Vagina (tissue), 2 donors: ENCODE measurements at regions not wholly inside any gene's neighbourhood (a gene's known extent, or its start where the extent isn't known, plus 50 kb on each side); places are given as distances from the start of the nearest gene placed in this dataset.

ENCODE experiments used
- DNase-seq, 2 donors: peaks; one replicate each; pipeline ENCODE4 v3.0.0-alpha.2; 2017; ENCODE audit errors: extremely low spot score in 2 of 2
- H3K27ac ChIP-seq: fragments of 200-600 bp; sonication (generic); one replicate; pipeline ENCODE4 v1.5.1; 2019
- H3K27me3 ChIP-seq: fragments of 200-600 bp; sonication (generic); one replicate; pipeline ENCODE4 v1.5.1; 2019
- H3K36me3 ChIP-seq, 2 donors: fragments of 200-600 bp; sonication (generic); one replicate each; pipeline ENCODE4 v1.5.1; 2017 to 2019
- H3K4me1 ChIP-seq: fragments of 200-600 bp; sonication (generic); one replicate; pipeline ENCODE4 v1.5.1; 2019
- H3K4me3 ChIP-seq, 2 donors: fragments of 200-600 bp; sonication (generic); 1 replicate in 1 of 2; 2 replicates in 1 of 2; pipeline ENCODE4 v1.5.1; 2016 to 2019
- H3K9me3 ChIP-seq: fragments of 200-600 bp; sonication (generic); one replicate; pipeline ENCODE4 v1.5.1; 2019
- CTCF ChIP-seq, 3 experiments: fragments of 450-650 bp in 2 of 3; fragments of 200-600 bp in 1 of 3; sonication (generic) in 1 of 3; IDR thresholded peaks; one replicate each; pipeline ENCODE4 v1.5.1; 2017 to 2019; ENCODE audit warnings: antibody characterized with exemption in 3 of 3, mild to moderate bottlenecking in 2 of 3, moderate library complexity in 2 of 3
- POLR2A ChIP-seq, 2 donors: fragments of 450-650 bp; IDR thresholded peaks; one replicate each; pipeline ENCODE4 v1.6.1; 2017; ENCODE audit warnings: antibody characterized with exemption in 2 of 2, mild to moderate bottlenecking in 2 of 2, moderate library complexity in 2 of 2
- POLR2AphosphoS5 ChIP-seq, 2 donors: sonication (generic); formaldehyde crosslinking; IDR thresholded peaks; one replicate each; pipeline ENCODE4 v1.9.0; 2017; ENCODE audit warnings: antibody characterized with exemption in 2 of 2, mild to moderate bottlenecking in 2 of 2, low read depth in 1 of 2; ENCODE audit not compliant: insufficient read depth in 1 of 2
- intact Hi-C: fragments of 100-400 bp; cut with DNase I; formaldehyde crosslinking; loops from one replicate; pipeline ENCODE4 v1.15.1; 2023

DNA sequence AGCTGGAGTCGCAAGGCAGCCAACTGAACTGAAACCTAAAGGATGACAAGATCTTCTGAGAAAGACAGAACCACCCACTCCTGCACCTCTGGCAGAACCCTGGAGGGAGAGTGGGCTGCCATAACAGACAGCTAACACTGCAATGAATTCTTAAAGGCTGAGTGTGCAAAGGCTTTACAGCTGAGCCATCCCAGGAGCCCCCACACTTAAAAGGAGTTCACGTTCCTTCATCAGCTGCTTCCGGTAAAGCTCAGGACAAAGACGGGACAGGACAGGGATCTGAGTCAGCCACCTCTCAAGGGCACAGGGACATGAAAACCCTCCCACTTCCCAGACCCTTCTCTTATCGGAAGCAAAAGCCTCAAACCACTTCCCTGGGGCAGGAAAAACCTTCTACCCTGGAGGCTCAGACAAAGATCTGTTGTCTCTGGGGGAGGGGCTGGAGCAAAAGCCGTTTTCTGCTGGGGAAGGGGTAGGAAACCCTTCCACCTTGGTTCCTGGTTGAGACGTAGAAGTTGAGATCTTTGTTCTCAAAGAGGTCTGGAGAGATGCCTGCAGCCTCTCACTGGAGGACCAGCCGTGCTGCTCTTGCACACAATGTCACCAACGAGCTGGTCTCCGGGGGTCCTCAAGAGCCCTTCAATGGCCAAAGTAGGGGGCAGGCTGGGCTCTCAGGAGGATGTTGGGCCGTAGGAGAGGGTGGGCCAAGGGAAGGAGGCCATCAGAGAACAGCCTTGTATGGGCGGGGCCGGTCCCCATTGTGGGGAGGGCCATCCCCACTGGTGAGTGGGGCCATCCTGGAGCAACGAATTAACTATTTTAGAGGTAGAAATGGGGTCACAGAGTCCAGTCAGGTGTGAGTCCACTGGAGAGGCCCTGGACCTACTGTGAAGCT, 452.4 kb downstream of the PTPRU start:
- peaks cover 4% of the 10 kb centered on the region for H3K27me3 ChIP-seq
- H3K4me3 ChIP-seq = no peak overlapping the region
- no peaks in the 10 kb centered on the region for H3K4me1 ChIP-seq
- no peaks in the 10 kb centered on the region for H3K9me3 ChIP-seq
- intact Hi-C loops = no loop called here
- DNase-seq = no peak
- TF ChIP-seq POLR2A (IDR thresholded peaks at IDR 0.05) (no peak), POLR2AphosphoS5 (IDR thresholded peaks at IDR 0.05; ENCODE audit: insufficient read depth in 1 of 2, low read depth in 1 of 2) (no peak), CTCF (IDR thresholded peaks at IDR 0.05) (no peak)
- H3K27ac ChIP-seq = no peak overlapping the region
- no peaks in the 10 kb centered on the region for H3K36me3 ChIP-seq

GRCh38 chr1:29687601-29688244, 451.4 kb downstream of the PTPRU start:
- intact Hi-C loops = no loop called here
- Histone ChIP-seq H3K27ac (no peak overlapping the region), H3K36me3 (no peaks in the 10 kb centered on the region), H3K27me3 (peaks cover 4% of the 10 kb centered on the region), H3K9me3 (no peaks in the 10 kb centered on the region), H3K4me1 (no peaks in the 10 kb centered on the region), H3K4me3 (no peak overlapping the region)
- no peak for TF ChIP-seq POLR2A (IDR thresholded peaks at IDR 0.05)
- TF ChIP-seq POLR2AphosphoS5 (IDR thresholded peaks at IDR 0.05; ENCODE audit: insufficient read depth in 1 of 2, low read depth in 1 of 2) = no peak
- no peak for TF ChIP-seq CTCF (IDR thresholded peaks at IDR 0.05)
- no peak for DNase-seq

DNA sequence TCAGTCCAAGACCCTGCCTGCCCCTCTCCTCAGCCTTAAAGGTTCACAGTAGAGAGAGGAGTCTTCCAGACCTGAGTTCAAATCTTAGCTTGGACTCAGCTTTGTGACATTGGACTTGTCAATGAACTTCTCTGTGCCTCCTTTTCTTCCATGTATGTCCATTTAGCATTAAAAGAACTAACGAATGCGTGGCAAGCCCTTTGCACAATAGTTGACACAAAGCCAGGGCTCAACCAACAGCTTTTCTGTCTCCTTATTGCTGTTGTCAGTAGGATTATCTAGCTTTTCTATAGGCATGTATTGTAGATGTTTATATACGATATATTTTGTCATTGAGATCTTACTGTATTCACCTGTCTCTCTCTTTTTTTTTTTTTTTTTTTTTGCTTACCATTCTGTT, 450.8 kb downstream of the PTPRU start:
- no peaks in the 10 kb centered on the region for H3K4me1 ChIP-seq
- no peaks in the 10 kb centered on the region for H3K9me3 ChIP-seq
- no peak overlapping the region for H3K27ac ChIP-seq
- no peak for DNase-seq
- H3K27me3 ChIP-seq = peaks cover 4% of the 10 kb centered on the region
- TF ChIP-seq POLR2AphosphoS5 (IDR thresholded peaks at IDR 0.05; ENCODE audit: insufficient read depth in 1 of 2, low read depth in 1 of 2) = no peak
- no peak for TF ChIP-seq POLR2A (IDR thresholded peaks at IDR 0.05)
- TF ChIP-seq CTCF (IDR thresholded peaks at IDR 0.05) = no peak
- intact Hi-C loops = no loop called here
- no peaks in the 10 kb centered on the region for H3K36me3 ChIP-seq
- no peak overlapping the region for H3K4me3 ChIP-seq

- H3K27me3 ChIP-seq = peaks cover 4% of the 10 kb centered on the region
Observed at GRCh38 chr1:29686012-29686930, 449.9 kb downstream of the PTPRU start.

More at GRCh38 chr1:29686012-29686930, 449.9 kb downstream of the PTPRU start:
- Histone ChIP-seq H3K27ac (no peak overlapping the region), H3K9me3 (no peaks in the 10 kb centered on the region), H3K36me3 (no peaks in the 10 kb centered on the region), H3K4me1 (no peaks in the 10 kb centered on the region), H3K4me3 (no peak overlapping the region)
- intact Hi-C loops = no loop called here
- no peak for TF ChIP-seq POLR2A (IDR thresholded peaks at IDR 0.05)
- no peak for TF ChIP-seq CTCF (IDR thresholded peaks at IDR 0.05)
- TF ChIP-seq POLR2AphosphoS5 (IDR thresholded peaks at IDR 0.05; ENCODE audit: insufficient read depth in 1 of 2, low read depth in 1 of 2) = no peak
- DNase-seq = peak in 1 of 2 donors; percentile 58
